Suprapubic skin (tissue), 4 donors: ENCODE measurements at regions not wholly inside any gene's neighbourhood (a gene's known extent, or its start where the extent isn't known, plus 50 kb on each side); places are given as distances from the start of the nearest gene placed in this dataset.

Experiments
- EP300 ChIP-seq: sonication (generic); formaldehyde crosslinking; IDR thresholded peaks from one replicate; pipeline ENCODE4 v1.6.1; 2017; ENCODE audit warnings: antibody characterized with exemption
- POLR2AphosphoS5 ChIP-seq, 3 donors: sonication (generic); formaldehyde crosslinking; IDR thresholded peaks; one replicate each; pipeline ENCODE4 v1.6.1; 2017; ENCODE audit warnings: antibody characterized with exemption in 3 of 3

- no peak for TF ChIP-seq EP300
- TF ChIP-seq POLR2AphosphoS5 (IDR thresholded peaks at IDR 0.05) = no peak
These were observed 115.8 kb upstream of the SHISA3 start for GRCh38 chr4:42281324-42282020.
